ENCODE measurements at regions not wholly inside any gene's neighbourhood (a gene's known extent, or its start where the extent isn't known, plus 50 kb on each side); places are given as distances from the start of the nearest gene placed in this dataset.

DNA sequence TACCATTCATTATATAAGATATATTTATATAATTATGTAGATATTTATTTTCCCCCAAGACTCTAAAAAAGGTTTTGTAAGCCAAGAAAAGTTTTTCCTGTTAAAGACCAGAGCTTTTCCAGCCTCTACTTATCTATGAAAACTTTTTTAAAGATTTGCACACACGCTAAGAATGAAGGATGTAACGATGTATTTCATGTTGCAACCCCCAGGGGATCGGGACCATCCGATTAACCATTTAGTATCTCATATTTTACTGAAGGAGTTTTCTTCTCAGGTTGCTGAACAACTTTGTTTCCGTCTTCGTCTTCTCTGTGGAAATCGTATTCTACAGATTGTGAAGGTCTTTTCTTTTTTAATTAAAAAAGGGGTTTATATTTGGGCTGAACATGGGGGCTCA lies 70.0 kb upstream of the SASH1 start:
- H3K4me3 ChIP-seq (ENCODE audit: low read length in 2 of 2): no peak overlapping the region

DNA sequence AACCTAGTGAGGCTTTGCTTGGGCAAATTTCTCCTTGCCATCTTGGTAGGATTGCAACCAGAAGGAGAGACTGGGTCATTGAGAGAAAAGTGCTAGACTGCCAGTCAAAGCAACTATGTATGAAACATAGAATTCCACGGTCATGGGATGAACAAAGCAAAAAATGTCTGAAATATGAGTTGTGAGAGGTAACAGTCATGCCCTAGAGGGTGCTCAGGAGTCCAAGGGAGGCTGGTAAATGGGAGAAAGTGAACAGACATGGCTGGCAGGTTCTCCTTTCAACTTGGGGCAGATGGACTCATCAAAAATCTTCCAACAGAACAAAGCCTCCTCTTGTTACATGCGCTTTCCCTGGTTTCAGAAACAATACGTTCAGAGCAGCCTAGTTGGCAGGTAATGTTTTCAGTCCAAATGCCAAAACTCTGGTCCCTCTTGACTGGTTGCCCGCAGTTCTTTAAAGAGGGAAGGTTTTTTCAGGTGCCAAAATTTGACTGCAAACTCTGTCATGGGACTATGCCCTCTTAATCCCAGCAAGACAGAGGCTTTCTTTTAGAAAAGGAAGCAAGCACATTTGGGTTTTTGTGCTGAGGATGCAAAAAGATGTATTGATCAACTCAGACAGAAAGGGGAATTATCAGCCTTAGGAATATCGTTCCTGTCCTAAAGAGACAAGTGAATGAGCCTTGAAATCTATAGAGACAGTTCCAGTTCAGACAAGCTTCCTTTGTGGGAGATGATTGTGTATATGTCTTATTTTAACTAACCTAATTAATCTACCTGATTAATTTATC lies 68.5 kb upstream of the SASH1 start:
- no peak overlapping the region for H3K27ac ChIP-seq (ENCODE audit: low read depth in 1 of 2, low read length in 1 of 2)

More for the DNA sequence above, 70.0 kb upstream of the SASH1 start:
- H3K27me3 ChIP-seq (ENCODE audit: control insufficient read depth in 2 of 2, insufficient read depth in 1 of 2, low read length in 1 of 2): peaks cover 0 to 4% of the 10 kb centered on the region in 2 donors
- DNase-seq (ENCODE audit: low read depth in 6 of 9, low spot score in 9 of 9): no peak
- H3K36me3 ChIP-seq (ENCODE audit: control insufficient read depth in 2 of 2, insufficient read depth in 2 of 2, low read length in 1 of 2): no peaks in the 10 kb centered on the region
- no peaks in the 10 kb centered on the region for H3K4me1 ChIP-seq (ENCODE audit: control insufficient read depth in 2 of 2, insufficient read depth in 2 of 2, low read length in 2 of 2)
- H3K9me3 ChIP-seq (ENCODE audit: control insufficient read depth in 2 of 2, insufficient read depth in 1 of 2, low read length in 1 of 2): no peaks in the 10 kb centered on the region
- WGBS: 94% methylated on average over 7 of the region's 7 CpGs
- H3K27ac ChIP-seq (ENCODE audit: low read depth in 1 of 2, low read length in 1 of 2): no peak overlapping the region

DNA sequence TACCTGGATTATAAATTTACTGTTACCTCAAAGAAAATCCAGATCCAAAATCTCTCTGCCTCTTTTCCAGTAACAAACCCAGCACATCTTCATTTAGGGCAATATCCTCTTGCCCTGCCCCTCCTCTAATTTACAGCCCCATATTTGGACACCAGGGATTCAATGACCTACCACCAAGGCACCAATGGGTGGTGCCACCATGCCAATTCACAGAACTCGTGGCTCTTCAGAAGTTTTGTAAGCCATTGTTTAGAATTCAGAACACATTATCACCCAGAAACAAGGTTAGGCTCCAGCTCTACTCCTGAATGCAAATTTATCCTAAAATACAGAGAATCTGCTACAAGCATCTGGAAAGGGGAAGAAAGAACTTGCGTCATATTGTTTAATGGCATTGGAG lies 67.8 kb upstream of the SASH1 start:
- H3K4me3 ChIP-seq (ENCODE audit: low read length in 2 of 2): no peak overlapping the region
- peaks cover 0 to 2% of the 10 kb centered on the region in 2 donors for H3K27me3 ChIP-seq (ENCODE audit: control insufficient read depth in 2 of 2, insufficient read depth in 1 of 2, low read length in 1 of 2)
- no peak overlapping the region for H3K27ac ChIP-seq (ENCODE audit: low read depth in 1 of 2, low read length in 1 of 2)
- no peaks in the 10 kb centered on the region for H3K4me1 ChIP-seq (ENCODE audit: control insufficient read depth in 2 of 2, insufficient read depth in 2 of 2, low read length in 2 of 2)
- whole genome bisulfite sequencing: 91% methylated on average over 2 of the region's 2 CpGs
- DNase-seq (ENCODE audit: low read depth in 6 of 9, low spot score in 9 of 9): no peak
- H3K9me3 ChIP-seq (ENCODE audit: control insufficient read depth in 2 of 2, insufficient read depth in 1 of 2, low read length in 1 of 2): no peaks in the 10 kb centered on the region
- H3K36me3 ChIP-seq (ENCODE audit: control insufficient read depth in 2 of 2, insufficient read depth in 2 of 2, low read length in 1 of 2): no peaks in the 10 kb centered on the region

More for the DNA sequence above, 68.5 kb upstream of the SASH1 start:
- H3K4me3 ChIP-seq (ENCODE audit: low read length in 2 of 2): no peak overlapping the region
- DNase-seq (ENCODE audit: low read depth in 6 of 9, low spot score in 9 of 9): no peak
- H3K36me3 ChIP-seq (ENCODE audit: control insufficient read depth in 2 of 2, insufficient read depth in 2 of 2, low read length in 1 of 2): no peaks in the 10 kb centered on the region
- 96% methylated on average over 5 of the region's 5 CpGs for WGBS
- no peaks in the 10 kb centered on the region for H3K4me1 ChIP-seq (ENCODE audit: control insufficient read depth in 2 of 2, insufficient read depth in 2 of 2, low read length in 2 of 2)
- no peaks in the 10 kb centered on the region for H3K9me3 ChIP-seq (ENCODE audit: control insufficient read depth in 2 of 2, insufficient read depth in 1 of 2, low read length in 1 of 2)
- peaks cover 0 to 4% of the 10 kb centered on the region in 2 donors for H3K27me3 ChIP-seq (ENCODE audit: control insufficient read depth in 2 of 2, insufficient read depth in 1 of 2, low read length in 1 of 2)

DNA sequence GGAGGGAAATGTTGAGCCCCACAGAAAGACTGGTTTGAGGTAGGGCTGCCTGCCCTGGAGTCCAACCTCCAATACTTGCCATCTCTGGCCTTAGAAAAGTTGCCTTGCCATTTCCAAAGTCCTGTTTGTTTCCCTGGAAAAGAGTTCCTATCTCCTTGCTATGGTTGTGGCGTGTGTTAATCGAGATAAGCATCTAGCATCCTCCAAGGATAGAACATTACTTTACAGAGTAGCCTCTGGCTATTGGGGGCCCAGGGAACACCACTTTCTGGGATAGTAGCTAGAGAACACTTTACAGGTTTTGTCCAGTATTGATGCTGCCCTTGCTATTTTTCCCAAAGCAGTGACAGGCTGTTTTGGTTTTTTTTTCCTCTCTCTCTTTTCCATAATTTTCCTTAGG lies 57.4 kb upstream of the SASH1 start:
- WGBS: 94% methylated on average over 2 of the region's 2 CpGs
- Histone ChIP-seq H3K9me3 (ENCODE audit: control insufficient read depth in 2 of 2, insufficient read depth in 1 of 2, low read length in 1 of 2) (no peaks in the 10 kb centered on the region), H3K36me3 (ENCODE audit: control insufficient read depth in 2 of 2, insufficient read depth in 2 of 2, low read length in 1 of 2) (no peaks in the 10 kb centered on the region), H3K4me3 (ENCODE audit: low read length in 2 of 2) (no peak overlapping the region), H3K27ac (ENCODE audit: low read depth in 1 of 2, low read length in 1 of 2) (no peak overlapping the region), H3K27me3 (ENCODE audit: control insufficient read depth in 2 of 2, insufficient read depth in 1 of 2, low read length in 1 of 2) (peaks cover 0 to 5% of the 10 kb centered on the region in 2 donors), H3K4me1 (ENCODE audit: control insufficient read depth in 2 of 2, insufficient read depth in 2 of 2, low read length in 2 of 2) (no peaks in the 10 kb centered on the region)
- DNase-seq (ENCODE audit: low read depth in 6 of 9, low spot score in 9 of 9): no peak

DNA sequence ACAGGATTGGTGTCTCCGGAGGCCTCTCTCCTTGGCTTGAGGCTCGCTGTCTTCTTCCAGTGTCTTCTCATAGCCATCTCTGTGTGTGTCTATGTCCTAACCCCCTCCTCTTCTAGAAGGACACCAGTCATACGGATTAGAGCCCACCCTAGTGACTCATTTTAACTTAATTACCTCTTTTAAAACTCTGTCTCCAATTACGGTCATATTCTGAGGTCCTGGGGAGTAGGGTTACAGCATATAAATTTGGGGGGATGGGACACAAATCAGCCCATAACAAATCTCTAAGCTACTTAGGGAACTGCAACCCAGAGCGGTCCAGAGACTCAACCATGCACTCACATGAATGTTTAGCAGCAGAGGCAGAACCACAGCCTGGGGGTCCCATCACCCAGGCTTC lies 56.1 kb upstream of the SASH1 start:
- Histone ChIP-seq H3K4me1 (ENCODE audit: control insufficient read depth in 2 of 2, insufficient read depth in 2 of 2, low read length in 2 of 2) (no peaks in the 10 kb centered on the region), H3K9me3 (ENCODE audit: control insufficient read depth in 2 of 2, insufficient read depth in 1 of 2, low read length in 1 of 2) (no peaks in the 10 kb centered on the region), H3K27me3 (ENCODE audit: control insufficient read depth in 2 of 2, insufficient read depth in 1 of 2, low read length in 1 of 2) (peaks cover 0 to 5% of the 10 kb centered on the region in 2 donors), H3K27ac (ENCODE audit: low read depth in 1 of 2, low read length in 1 of 2) (no peak overlapping the region), H3K4me3 (ENCODE audit: low read length in 2 of 2) (no peak overlapping the region), H3K36me3 (ENCODE audit: control insufficient read depth in 2 of 2, insufficient read depth in 2 of 2, low read length in 1 of 2) (no peaks in the 10 kb centered on the region)
- 96% methylated on average over 5 of the region's 5 CpGs for WGBS
- no peak for DNase-seq (ENCODE audit: low read depth in 6 of 9, low spot score in 9 of 9)

DNA sequence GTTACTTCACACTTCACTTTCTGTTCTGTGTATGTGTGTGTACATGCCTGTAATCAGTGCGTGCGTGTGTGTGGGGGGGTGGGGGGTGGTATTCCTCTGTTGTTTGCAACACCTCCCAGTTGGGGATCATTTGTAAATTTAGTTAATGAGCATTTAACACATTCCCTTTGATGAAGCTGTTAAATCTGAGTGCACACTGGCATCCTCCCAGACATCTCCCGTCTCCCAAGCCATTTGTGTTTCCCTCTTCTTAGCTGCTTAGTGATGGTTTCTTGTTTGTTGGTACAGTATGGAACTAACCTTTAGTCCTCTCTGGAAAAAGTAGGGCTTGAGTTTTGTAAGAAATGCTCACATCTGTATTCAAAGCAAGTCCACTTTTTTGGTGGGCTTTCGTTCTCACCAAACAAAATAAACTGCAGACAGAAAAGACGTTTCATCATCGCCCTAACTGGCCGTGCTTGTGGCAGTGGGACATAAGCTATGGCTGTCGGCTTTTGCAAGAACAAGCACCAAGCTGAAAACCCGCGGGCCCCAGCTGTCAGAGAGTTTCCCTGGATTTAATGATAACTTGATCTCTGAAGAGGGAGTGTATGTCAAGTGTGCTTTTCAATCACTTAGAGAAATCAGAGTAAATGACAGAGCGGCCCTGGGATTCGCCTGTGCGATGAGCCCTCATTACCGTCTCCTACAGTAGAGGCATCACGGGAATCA lies 54.9 kb upstream of the SASH1 start:
- no peaks in the 10 kb centered on the region for H3K9me3 ChIP-seq (ENCODE audit: control insufficient read depth in 2 of 2, insufficient read depth in 1 of 2, low read length in 1 of 2)
- H3K27me3 ChIP-seq (ENCODE audit: control insufficient read depth in 2 of 2, insufficient read depth in 1 of 2, low read length in 1 of 2): peaks cover 0 to 5% of the 10 kb centered on the region in 2 donors
- no peak overlapping the region for H3K27ac ChIP-seq (ENCODE audit: low read depth in 1 of 2, low read length in 1 of 2)
- 95% methylated on average over 15 of the region's 15 CpGs for WGBS
- H3K4me3 ChIP-seq (ENCODE audit: low read length in 2 of 2): no peak overlapping the region
- no peaks in the 10 kb centered on the region for H3K36me3 ChIP-seq (ENCODE audit: control insufficient read depth in 2 of 2, insufficient read depth in 2 of 2, low read length in 1 of 2)
- DNase-seq (ENCODE audit: low read depth in 6 of 9, low spot score in 9 of 9): no peak
- H3K4me1 ChIP-seq (ENCODE audit: control insufficient read depth in 2 of 2, insufficient read depth in 2 of 2, low read length in 2 of 2): no peaks in the 10 kb centered on the region

DNA sequence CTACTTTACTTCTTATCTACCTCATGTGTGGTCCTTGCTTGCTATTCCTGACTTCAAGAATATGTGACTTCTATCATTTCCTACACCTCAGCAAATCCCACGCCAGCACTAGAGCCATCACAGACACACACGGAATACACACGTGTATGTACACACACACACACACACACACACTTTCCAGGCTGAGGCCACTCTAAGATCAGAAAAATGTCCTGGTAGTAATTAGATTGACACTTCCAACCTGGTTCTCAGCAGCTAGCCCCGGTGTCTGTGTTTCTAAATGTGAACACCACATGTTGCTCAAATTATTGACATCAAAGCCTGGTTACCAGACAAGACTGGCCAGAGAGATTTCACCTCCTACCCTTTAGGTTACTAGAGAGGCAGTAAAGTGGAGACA lies 54.1 kb upstream of the SASH1 start:
- H3K9me3 ChIP-seq (ENCODE audit: control insufficient read depth in 2 of 2, insufficient read depth in 1 of 2, low read length in 1 of 2): no peaks in the 10 kb centered on the region
- no peak overlapping the region for H3K27ac ChIP-seq (ENCODE audit: low read depth in 1 of 2, low read length in 1 of 2)
- WGBS: 95% methylated on average over 4 of the region's 4 CpGs
- H3K4me3 ChIP-seq (ENCODE audit: low read length in 2 of 2): no peak overlapping the region
- H3K4me1 ChIP-seq (ENCODE audit: control insufficient read depth in 2 of 2, insufficient read depth in 2 of 2, low read length in 2 of 2): no peaks in the 10 kb centered on the region
- no peak for DNase-seq (ENCODE audit: low read depth in 6 of 9, low spot score in 9 of 9)
- peaks cover 0 to 2% of the 10 kb centered on the region in 2 donors for H3K27me3 ChIP-seq (ENCODE audit: control insufficient read depth in 2 of 2, insufficient read depth in 1 of 2, low read length in 1 of 2)
- no peaks in the 10 kb centered on the region for H3K36me3 ChIP-seq (ENCODE audit: control insufficient read depth in 2 of 2, insufficient read depth in 2 of 2, low read length in 1 of 2)

DNA sequence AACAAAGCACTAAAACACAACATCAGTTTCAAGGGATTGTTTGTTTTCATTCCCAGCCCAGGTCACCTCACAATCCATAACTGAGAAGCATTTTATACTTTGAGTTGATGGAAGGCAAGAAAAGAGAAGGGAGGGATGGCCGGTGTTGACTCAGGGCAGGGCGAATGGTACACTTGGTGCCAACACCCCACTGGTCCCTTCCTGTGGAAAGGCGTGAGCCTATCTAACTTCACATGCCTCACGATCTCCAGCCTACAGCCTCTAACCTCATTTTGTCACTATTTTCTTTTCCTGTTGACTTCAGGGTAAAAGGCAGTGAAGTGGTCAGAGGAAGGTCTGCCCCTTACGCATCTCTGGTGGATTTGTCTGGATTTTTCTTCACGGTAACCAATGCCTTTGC lies 53.5 kb upstream of the SASH1 start:
- WGBS: 95% methylated on average over 6 of the region's 6 CpGs
- Histone ChIP-seq H3K27me3 (ENCODE audit: control insufficient read depth in 2 of 2, insufficient read depth in 1 of 2, low read length in 1 of 2) (peaks cover 0 to 2% of the 10 kb centered on the region in 2 donors), H3K9me3 (ENCODE audit: control insufficient read depth in 2 of 2, insufficient read depth in 1 of 2, low read length in 1 of 2) (no peaks in the 10 kb centered on the region), H3K4me3 (ENCODE audit: low read length in 2 of 2) (no peak overlapping the region), H3K4me1 (ENCODE audit: control insufficient read depth in 2 of 2, insufficient read depth in 2 of 2, low read length in 2 of 2) (no peaks in the 10 kb centered on the region), H3K36me3 (ENCODE audit: control insufficient read depth in 2 of 2, insufficient read depth in 2 of 2, low read length in 1 of 2) (no peaks in the 10 kb centered on the region), H3K27ac (ENCODE audit: low read depth in 1 of 2, low read length in 1 of 2) (no peak overlapping the region)
- DNase-seq (ENCODE audit: low read depth in 6 of 9, low spot score in 9 of 9): no peak

DNA sequence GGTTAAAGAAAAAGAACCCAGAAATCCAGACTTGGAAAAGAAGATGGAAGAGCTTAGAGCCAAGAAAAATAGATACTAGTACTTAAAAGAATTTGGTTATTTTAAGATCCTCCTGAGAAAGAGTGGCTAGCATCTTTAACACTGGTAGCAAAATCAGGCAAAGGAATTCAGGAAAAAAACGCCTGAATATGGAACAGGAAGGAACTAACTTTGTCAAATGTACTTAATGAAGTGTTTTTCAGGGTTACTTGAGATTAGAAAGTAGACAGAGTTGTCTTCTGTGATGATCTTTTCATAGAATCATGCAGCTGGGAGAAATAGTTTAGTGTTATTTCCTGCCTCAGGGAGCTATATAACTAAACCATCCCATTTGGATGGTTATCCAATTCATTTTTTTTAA lies 50.8 kb upstream of the SASH1 start:
- Histone ChIP-seq H3K4me1 (ENCODE audit: control insufficient read depth in 2 of 2, insufficient read depth in 2 of 2, low read length in 2 of 2) (no peaks in the 10 kb centered on the region), H3K9me3 (ENCODE audit: control insufficient read depth in 2 of 2, insufficient read depth in 1 of 2, low read length in 1 of 2) (no peaks in the 10 kb centered on the region), H3K4me3 (ENCODE audit: low read length in 2 of 2) (no peak overlapping the region), H3K27ac (ENCODE audit: low read depth in 1 of 2, low read length in 1 of 2) (no peak overlapping the region), H3K27me3 (ENCODE audit: control insufficient read depth in 2 of 2, insufficient read depth in 1 of 2, low read length in 1 of 2) (peaks cover 0 to 2% of the 10 kb centered on the region in 2 donors), H3K36me3 (ENCODE audit: control insufficient read depth in 2 of 2, insufficient read depth in 2 of 2, low read length in 1 of 2) (no peaks in the 10 kb centered on the region)
- WGBS: 26% methylated on average over 1 of the region's 1 CpG
- DNase-seq (ENCODE audit: low read depth in 6 of 9, low spot score in 9 of 9): no peak

Measured in thymus (tissue), 11 donors.